Hepatocyte (in vitro differentiated cells): ENCODE measurements at regions not wholly inside any gene's neighbourhood (a gene's known extent, or its start where the extent isn't known, plus 50 kb on each side); places are given as distances from the start of the nearest gene placed in this dataset.

Source experiments
- EZH2 ChIP-seq: fragments of 200-600 bp; sonication (generic); IDR thresholded peaks from 2 replicates; pipeline ENCODE4 v1.6.1; 2016; ENCODE audit warnings: antibody characterized with exemption, mild to moderate bottlenecking, borderline replicate concordance
- EZH2phosphoT487 ChIP-seq: fragments of 200-600 bp; sonication (generic); IDR thresholded peaks from one replicate; pipeline ENCODE4 v1.6.1; 2018; ENCODE audit warnings: antibody characterized with exemption, mild to moderate bottlenecking, low read depth, moderate library complexity; ENCODE audit not compliant: unreplicated experiment, severe bottlenecking
- TF ChIP-seq, protein P1 (sequence below): fragments of 200-600 bp; sonication (generic); IDR thresholded peaks from 2 replicates; pipeline ENCODE4 v1.5.1; 2016; ENCODE audit warnings: antibody characterized with exemption, mild to moderate bottlenecking; ENCODE audit not compliant: poor library complexity

DNA sequence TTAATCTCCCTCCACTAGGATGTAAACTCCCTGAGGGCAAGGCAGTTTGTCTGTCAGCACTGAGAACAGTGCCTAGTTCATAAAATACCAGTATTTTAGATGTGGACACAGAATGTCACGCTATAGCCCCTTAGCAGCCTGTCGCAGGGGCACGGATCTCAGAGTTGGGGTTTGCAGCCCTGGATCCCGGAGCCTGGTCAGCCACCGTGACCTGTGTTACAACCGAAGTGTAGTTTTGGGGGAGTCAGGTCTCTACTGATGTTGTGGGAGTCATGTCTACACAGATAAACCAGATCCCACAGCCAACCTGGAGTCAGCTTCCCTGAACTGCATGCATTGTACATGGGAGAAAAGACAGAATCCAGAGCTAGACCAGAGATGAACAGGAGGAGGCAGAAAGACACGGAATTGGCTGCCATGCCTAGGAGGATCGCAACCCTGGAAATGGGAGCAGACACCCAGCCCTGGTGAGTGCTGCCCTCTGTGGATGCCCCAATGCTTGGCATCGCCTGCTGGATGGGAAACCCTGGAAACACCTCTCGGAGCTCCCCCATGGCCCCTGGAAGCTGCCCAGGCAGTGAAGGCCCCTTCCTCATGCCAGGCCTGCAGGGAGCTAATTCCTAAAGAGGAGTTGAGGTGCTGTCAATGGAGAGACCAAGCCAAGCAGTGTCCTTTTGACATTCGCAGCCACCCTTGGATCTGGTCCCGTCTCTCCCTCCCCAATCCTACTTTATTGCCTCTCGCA lies 851.3 kb downstream of the TBC1D22A start:
- TF ChIP-seq, protein P1, sequence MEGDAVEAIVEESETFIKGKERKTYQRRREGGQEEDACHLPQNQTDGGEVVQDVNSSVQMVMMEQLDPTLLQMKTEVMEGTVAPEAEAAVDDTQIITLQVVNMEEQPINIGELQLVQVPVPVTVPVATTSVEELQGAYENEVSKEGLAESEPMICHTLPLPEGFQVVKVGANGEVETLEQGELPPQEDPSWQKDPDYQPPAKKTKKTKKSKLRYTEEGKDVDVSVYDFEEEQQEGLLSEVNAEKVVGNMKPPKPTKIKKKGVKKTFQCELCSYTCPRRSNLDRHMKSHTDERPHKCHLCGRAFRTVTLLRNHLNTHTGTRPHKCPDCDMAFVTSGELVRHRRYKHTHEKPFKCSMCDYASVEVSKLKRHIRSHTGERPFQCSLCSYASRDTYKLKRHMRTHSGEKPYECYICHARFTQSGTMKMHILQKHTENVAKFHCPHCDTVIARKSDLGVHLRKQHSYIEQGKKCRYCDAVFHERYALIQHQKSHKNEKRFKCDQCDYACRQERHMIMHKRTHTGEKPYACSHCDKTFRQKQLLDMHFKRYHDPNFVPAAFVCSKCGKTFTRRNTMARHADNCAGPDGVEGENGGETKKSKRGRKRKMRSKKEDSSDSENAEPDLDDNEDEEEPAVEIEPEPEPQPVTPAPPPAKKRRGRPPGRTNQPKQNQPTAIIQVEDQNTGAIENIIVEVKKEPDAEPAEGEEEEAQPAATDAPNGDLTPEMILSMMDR: no peak
- TF ChIP-seq EZH2phosphoT487 (no peak), EZH2 (no peak)
